A549 (cell line): ENCODE measurements at regions not wholly inside any gene's neighbourhood (a gene's known extent, or its start where the extent isn't known, plus 50 kb on each side); places are given as distances from the start of the nearest gene placed in this dataset.

Experiments
- ATAC-seq, 2 experiments: fragments of 200-7000 bp in 1 of 2; fragments of >200 bp in 1 of 2; cut with Nextera tagmentation in 1 of 2; cut with Tn5 transposase in 1 of 2; 3 replicates each; pipeline versions ENCODE4 v1.8.0 to v1.9.1; 2018 to 2020; ENCODE audit warnings: mild to moderate bottlenecking in 1 of 2, moderate library complexity in 1 of 2
- CTCF ChIA-PET: fragments of 300-600 bp; sonication (Branson Sonifier 250); formaldehyde crosslinking; extraction: SDS; loops from one replicate; lab custom pipeline; 2021; ENCODE audit warnings: antibody characterized with exemption, inconsistent platforms; lab: Yijun Ruan, JAX
- POLR2A ChIA-PET: fragments of 350-600 bp; formaldehyde crosslinking; extraction: SDS; loops from one replicate; lab custom pipeline; 2021; ENCODE audit warnings: antibody characterized with exemption, inconsistent platforms; lab: Yijun Ruan, JAX
- DNase-seq, 2 experiments: peaks; one replicate each; pipeline versions ENCODE4 v3.0.0 to v3.0.0-alpha.2; 2011 to 2016; ENCODE audit warnings: low read depth in 1 of 2, low spot score in 1 of 2
- FAIRE-seq: peaks from 2 replicates; lab custom pipeline; 2011; peaks lifted over from hg19 to GRCh38; lab: Jason Lieb, UNC
- H3K27ac ChIP-seq, 2 experiments: fragments of >200 bp; sonication (Bioruptor Twin); formaldehyde crosslinking; 3 replicates each; pipeline ENCODE4 v1.5.1; 2016 to 2017
- H3K4me1 ChIP-seq: fragments of >200 bp; sonication (Bioruptor Twin); formaldehyde crosslinking; 3 replicates; pipeline ENCODE4 v1.6.1; 2016
- H3K4me2 ChIP-seq: fragments of >200 bp; sonication (Bioruptor Twin); formaldehyde crosslinking; 3 replicates; pipeline ENCODE4 v1.6.1; 2016
- H3K4me3 ChIP-seq: fragments of >200 bp; sonication (Bioruptor Twin); formaldehyde crosslinking; 3 replicates; pipeline ENCODE4 v1.5.1; 2016
- H3K9me3 ChIP-seq: fragments of >200 bp; sonication (Bioruptor Twin); formaldehyde crosslinking; 3 replicates; pipeline ENCODE4 v1.6.1; 2016
- ATOH8 ChIP-seq: fragments of 250-450 bp; sonication (Bioruptor Pico); IDR thresholded peaks from 2 replicates; pipeline ENCODE4 v1.5.0; 2020; ENCODE audit warnings: low read depth, mild to moderate bottlenecking, moderate library complexity
- BCL3 ChIP-seq: fragments of >200 bp; sonication (Bioruptor Twin); formaldehyde crosslinking; IDR thresholded peaks from 3 replicates; pipeline ENCODE4 v1.6.1; 2016
- CEBPB ChIP-seq, 2 experiments: fragments of >200 bp in 1 of 2; sonication (Bioruptor Twin) in 1 of 2; formaldehyde crosslinking in 1 of 2; IDR thresholded peaks; 2 replicates each; pipeline ENCODE4 v1.6.1; 2012 to 2016
- EP300 ChIP-seq, 2 experiments: fragments of >200 bp; sonication (Bioruptor Twin); formaldehyde crosslinking; IDR thresholded peaks; 2 replicates in 1 of 2; 3 replicates in 1 of 2; pipeline ENCODE4 v1.6.1; 2016 to 2017
- ESRRA ChIP-seq: fragments of 150-350 bp; IDR thresholded peaks from 2 replicates; pipeline ENCODE4 v1.6.1; 2014; ENCODE audit warnings: mild to moderate bottlenecking, low read length, borderline replicate concordance
- FOSB ChIP-seq: fragments of 250-450 bp; sonication (Bioruptor Pico); IDR thresholded peaks from 2 replicates; pipeline ENCODE4 v1.5.0; 2020; ENCODE audit warnings: mild to moderate bottlenecking, moderate library complexity
- HES2 ChIP-seq: fragments of >200 bp; sonication (Bioruptor Twin); formaldehyde crosslinking; IDR thresholded peaks from 2 replicates; pipeline ENCODE4 v1.6.1; 2016
- HMGXB4 ChIP-seq: fragments of 250-450 bp; sonication (Bioruptor Pico); IDR thresholded peaks from 2 replicates; pipeline ENCODE4 v1.5.0; 2021; ENCODE audit warnings: mild to moderate bottlenecking, moderate library complexity, borderline replicate concordance
- HOXA7 ChIP-seq: fragments of 250-450 bp; sonication (Bioruptor Pico); IDR thresholded peaks from 2 replicates; pipeline ENCODE4 v1.5.0; 2020; ENCODE audit warnings: mild to moderate bottlenecking, moderate library complexity
- HOXB5 ChIP-seq: fragments of 250-450 bp; sonication (Bioruptor Pico); IDR thresholded peaks from 2 replicates; pipeline ENCODE4 v1.5.0; 2020; ENCODE audit warnings: mild to moderate bottlenecking, moderate library complexity
- JUN ChIP-seq, 2 experiments: fragments of >200 bp; sonication (Bioruptor Twin); formaldehyde crosslinking; IDR thresholded peaks; 2 replicates in 1 of 2; 3 replicates in 1 of 2; pipeline ENCODE4 v1.6.1; 2016 to 2017
- KDM5A ChIP-seq: fragments of 200-600 bp; sonication (generic); IDR thresholded peaks from 2 replicates; pipeline ENCODE4 v1.6.1; 2016; ENCODE audit warnings: antibody characterized with exemption, mild to moderate bottlenecking
- RARB ChIP-seq: fragments of 250-450 bp; sonication (Bioruptor Pico); IDR thresholded peaks from 2 replicates; pipeline ENCODE4 v1.8.0; 2021; ENCODE audit warnings: mild to moderate bottlenecking, moderate library complexity
- RCOR1 ChIP-seq: fragments of 150-350 bp; IDR thresholded peaks from 2 replicates; pipeline ENCODE4 v1.6.1; 2014; ENCODE audit warnings: antibody characterized with exemption, low read length, low read depth
- REST ChIP-seq: fragments of 200-600 bp; sonication (generic); IDR thresholded peaks from 2 replicates; pipeline ENCODE4 v1.6.1; 2016; ENCODE audit warnings: antibody characterized with exemption, mild to moderate bottlenecking, moderate library complexity
- RFX5 ChIP-seq: fragments of 450-650 bp; IDR thresholded peaks from 2 replicates; pipeline ENCODE4 v1.7.1; 2014; ENCODE audit warnings: antibody characterized with exemption, mild to moderate bottlenecking, moderate library complexity
- SREBF2 ChIP-seq: fragments of 450-650 bp; IDR thresholded peaks from 2 replicates; pipeline ENCODE4 v1.6.1; 2014; ENCODE audit warnings: mild to moderate bottlenecking, moderate library complexity
- TP53 ChIP-seq: fragments of 250-450 bp; sonication (Bioruptor Pico); IDR thresholded peaks from 2 replicates; pipeline ENCODE4 v1.5.0; 2021; ENCODE audit warnings: mild to moderate bottlenecking, moderate library complexity
- ZC3H11A ChIP-seq: fragments of 450-650 bp; IDR thresholded peaks from 2 replicates; pipeline ENCODE4 v1.6.1; 2014; ENCODE audit warnings: antibody characterized with exemption, mild to moderate bottlenecking
- ZNF302 ChIP-seq: fragments of 250-450 bp; sonication (Bioruptor Pico); IDR thresholded peaks from 2 replicates; pipeline ENCODE4 v1.9.0; 2021; ENCODE audit warnings: inconsistent platforms, mild to moderate bottlenecking, moderate library complexity
- ZSCAN20 ChIP-seq: fragments of 250-450 bp; sonication (Bioruptor Pico); IDR thresholded peaks from 2 replicates; pipeline ENCODE4 v1.8.0; 2022; ENCODE audit warnings: mild to moderate bottlenecking, moderate library complexity
- whole genome bisulfite sequencing: methylation state at CpG from one replicate; pipeline ENCODE4 v1.1.6; 2017; ENCODE audit errors: missing lambda C conversion rate; 5-methylcytosine and 5-hydroxymethylcytosine counted together
- TF ChIP-seq, protein P1 (sequence below): fragments of 150-350 bp; IDR thresholded peaks from 2 replicates; pipeline ENCODE4 v1.6.1; 2014; ENCODE audit warnings: low read depth, mild to moderate bottlenecking, low read length
- TF ChIP-seq, protein P2 (sequence below): IDR thresholded peaks from 2 replicates; pipeline ENCODE4 v1.6.1; 2012
- TF ChIP-seq, protein P3 (sequence below): fragments of 450-650 bp; IDR thresholded peaks from 2 replicates; pipeline ENCODE4 v1.6.1; 2014; ENCODE audit warnings: antibody characterized with exemption

DNA sequence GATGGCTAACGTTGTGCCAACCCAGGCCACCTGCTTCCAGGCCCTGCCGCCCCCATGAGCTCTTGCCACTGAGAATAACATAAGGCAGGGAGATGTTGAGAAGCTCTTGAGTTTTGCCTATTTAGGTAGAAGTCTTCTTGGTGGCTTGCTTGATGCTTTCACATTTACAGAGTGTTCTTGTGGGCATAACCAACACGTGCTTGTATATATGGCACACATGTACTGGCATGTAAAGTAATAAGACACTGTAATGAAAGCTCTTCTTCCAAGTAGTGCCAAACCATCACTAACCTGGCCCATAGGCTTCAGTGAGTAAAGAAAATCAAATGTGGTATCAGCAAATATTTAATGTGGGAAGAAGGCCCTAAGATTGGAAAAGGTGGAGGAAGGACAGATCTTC lies 146.9 kb upstream of the CITED2 start (continued):
- TF ChIP-seq RARB (CRISPR knock-in tag) = no peak
- no peak for TF ChIP-seq JUN (IDR thresholded peaks at IDR 0.05)
- TF ChIP-seq HOXB5 = no peak
- no peak for TF ChIP-seq FOSB (CRISPR knock-in tag)
- TF ChIP-seq CEBPB (IDR thresholded peaks at IDR 0.05) = no peak
- TF ChIP-seq ZC3H11A = no peak
- no peak for TF ChIP-seq ZSCAN20

DNA sequence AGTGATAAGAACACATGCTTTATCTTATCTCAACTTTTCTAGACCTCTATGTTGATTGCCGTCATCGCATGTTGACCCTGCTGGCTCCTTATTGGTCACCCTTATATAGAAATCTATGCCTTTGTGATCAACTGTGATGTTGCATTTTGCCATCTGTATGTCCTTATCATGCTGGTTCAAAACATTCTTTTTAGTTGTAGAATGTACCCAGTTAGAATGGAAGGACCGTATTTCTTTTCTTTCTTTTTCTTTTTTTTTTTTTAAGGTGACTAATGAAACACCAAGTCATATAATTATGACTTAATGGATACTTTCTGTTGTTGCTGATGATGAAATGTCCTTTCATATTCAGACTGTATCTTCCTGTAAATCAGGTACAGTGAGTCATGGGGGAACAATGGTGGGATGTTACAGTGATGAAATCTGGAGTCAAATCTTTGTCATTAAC lies 145.9 kb upstream of the CITED2 start:
- no peak overlapping the region for H3K27ac ChIP-seq

More for the DNA sequence above, 145.9 kb upstream of the CITED2 start:
- no peak for FAIRE-seq
- TF ChIP-seq, protein P1, sequence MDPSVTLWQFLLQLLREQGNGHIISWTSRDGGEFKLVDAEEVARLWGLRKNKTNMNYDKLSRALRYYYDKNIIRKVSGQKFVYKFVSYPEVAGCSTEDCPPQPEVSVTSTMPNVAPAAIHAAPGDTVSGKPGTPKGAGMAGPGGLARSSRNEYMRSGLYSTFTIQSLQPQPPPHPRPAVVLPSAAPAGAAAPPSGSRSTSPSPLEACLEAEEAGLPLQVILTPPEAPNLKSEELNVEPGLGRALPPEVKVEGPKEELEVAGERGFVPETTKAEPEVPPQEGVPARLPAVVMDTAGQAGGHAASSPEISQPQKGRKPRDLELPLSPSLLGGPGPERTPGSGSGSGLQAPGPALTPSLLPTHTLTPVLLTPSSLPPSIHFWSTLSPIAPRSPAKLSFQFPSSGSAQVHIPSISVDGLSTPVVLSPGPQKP = no peak
- TF ChIP-seq ATOH8 (no peak), BCL3 (no peak), RFX5 (no peak), EP300 (IDR thresholded peaks at IDR 0.05) (no peak), KDM5A (no peak), ESRRA (no peak), HMGXB4 (CRISPR knock-in tag) (no peak), ZNF302 (no peak), RCOR1 (no peak), ZSCAN20 (no peak), TP53 (CRISPR knock-in tag) (no peak), SREBF2 (no peak), HOXA7 (CRISPR knock-in tag) (no peak), HES2 (no peak), REST (no peak)
- TF ChIP-seq, protein P2, sequence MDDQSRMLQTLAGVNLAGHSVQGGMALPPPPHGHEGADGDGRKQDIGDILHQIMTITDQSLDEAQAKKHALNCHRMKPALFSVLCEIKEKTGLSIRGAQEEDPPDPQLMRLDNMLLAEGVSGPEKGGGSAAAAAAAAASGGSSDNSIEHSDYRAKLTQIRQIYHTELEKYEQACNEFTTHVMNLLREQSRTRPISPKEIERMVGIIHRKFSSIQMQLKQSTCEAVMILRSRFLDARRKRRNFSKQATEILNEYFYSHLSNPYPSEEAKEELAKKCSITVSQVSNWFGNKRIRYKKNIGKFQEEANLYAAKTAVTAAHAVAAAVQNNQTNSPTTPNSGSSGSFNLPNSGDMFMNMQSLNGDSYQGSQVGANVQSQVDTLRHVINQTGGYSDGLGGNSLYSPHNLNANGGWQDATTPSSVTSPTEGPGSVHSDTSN = no peak
- TF ChIP-seq, protein P3, sequence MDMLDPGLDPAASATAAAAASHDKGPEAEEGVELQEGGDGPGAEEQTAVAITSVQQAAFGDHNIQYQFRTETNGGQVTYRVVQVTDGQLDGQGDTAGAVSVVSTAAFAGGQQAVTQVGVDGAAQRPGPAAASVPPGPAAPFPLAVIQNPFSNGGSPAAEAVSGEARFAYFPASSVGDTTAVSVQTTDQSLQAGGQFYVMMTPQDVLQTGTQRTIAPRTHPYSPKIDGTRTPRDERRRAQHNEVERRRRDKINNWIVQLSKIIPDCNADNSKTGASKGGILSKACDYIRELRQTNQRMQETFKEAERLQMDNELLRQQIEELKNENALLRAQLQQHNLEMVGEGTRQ = no peak
- POLR2A ChIA-PET = no interaction called here
- peaks cover 4% of the 10 kb centered on the region; the same call in 1 of the 3 replicates for H3K4me1 ChIP-seq
- DNase-seq = no peak
- no peak overlapping the region for H3K4me3 ChIP-seq
- WGBS = 94% methylated on average over 3 of the region's 3 CpGs
- ATAC-seq = no peak
- no peaks in the 10 kb centered on the region for H3K9me3 ChIP-seq
- H3K4me2 ChIP-seq = no peak overlapping the region
- CTCF ChIA-PET = no interaction called here
